Cerebellar nuclear complex (tissue), 1 donor: ENCODE measurements at regions not wholly inside any gene's neighbourhood (a gene's known extent, or its start where the extent isn't known, plus 50 kb on each side); places are given as distances from the start of the nearest gene placed in this dataset.

ENCODE experiments used
- DNase-seq, 2 experiments: peaks; one replicate each; lab custom pipeline; 2025; lab: John Stamatoyannopoulos, UW

DNA sequence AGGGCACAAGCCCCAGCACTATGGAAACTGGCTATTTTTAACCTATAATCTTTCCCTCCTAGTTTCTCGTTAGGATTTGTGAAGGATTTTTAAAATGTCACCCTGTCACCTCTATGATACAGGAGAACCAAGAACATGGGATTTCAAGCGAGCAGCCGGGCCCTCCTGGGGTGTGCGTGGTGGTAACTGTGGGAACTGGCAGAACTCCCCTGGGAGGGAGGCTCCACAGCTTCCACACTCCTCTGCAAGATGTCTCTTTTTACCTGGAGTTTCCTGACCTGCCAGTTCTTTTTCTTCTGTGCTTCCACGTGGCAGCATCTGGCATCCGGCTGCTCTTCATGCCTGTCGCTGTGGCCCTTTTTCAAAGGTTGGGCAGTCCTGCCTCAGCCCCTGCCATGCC, 386.3 kb upstream of the MYT1L start:
- no peak for DNase-seq

DNA sequence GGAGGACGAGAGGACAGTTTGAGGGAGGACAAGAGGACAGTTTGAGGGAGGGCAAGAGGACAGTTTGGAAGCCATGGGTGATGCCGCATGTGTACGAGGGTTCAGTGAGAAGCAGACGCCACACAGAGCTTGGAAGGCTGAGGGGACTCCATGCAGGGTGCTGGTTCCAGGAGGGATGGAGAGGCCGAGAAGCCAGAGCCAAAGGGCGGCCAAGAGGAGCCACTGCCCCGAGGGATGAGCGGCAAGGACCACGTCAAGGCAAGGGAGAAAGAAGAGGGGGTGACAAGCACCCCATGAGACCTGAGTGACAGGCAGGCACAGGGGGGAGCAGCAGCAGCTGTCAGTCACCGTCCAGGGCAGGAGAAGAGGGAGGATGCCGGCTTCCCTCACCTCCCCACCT, 385.7 kb upstream of the MYT1L start:
- DNase-seq, result no peak

GRCh38 chr2:2715036-2715818, 384.2 kb upstream of the MYT1L start:
- no peak for DNase-seq

- no peak for DNase-seq
Measured at GRCh38 chr2:2714408-2714807, 383.3 kb upstream of the MYT1L start.

DNA sequence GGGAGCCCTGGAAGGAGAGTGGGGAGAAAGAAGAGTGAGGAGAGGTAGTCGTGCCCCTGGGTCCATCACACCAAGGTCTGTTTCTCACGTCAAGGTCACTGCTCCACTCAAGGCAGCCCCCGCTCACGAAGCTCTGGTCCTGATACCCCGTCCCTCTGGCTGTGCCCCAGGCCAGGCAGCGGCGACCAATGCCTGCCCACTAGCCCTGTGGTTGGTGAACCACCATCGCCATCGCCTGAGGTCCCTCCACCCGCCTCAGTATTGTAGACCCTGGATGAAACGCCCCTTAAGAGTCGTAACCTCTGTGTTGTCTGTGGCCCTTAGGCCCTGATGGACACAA, 378.3 kb upstream of the MYT1L start:
- DNase-seq, result no peak

- DNase-seq, result no peak
Measured at GRCh38 chr2:2708575-2709430, 377.7 kb upstream of the MYT1L start.

GRCh38 chr2:2707206-2707991, 376.3 kb upstream of the MYT1L start:
- no peak for DNase-seq

GRCh38 chr2:2706306-2706705, 375.2 kb upstream of the MYT1L start:
- no peak for DNase-seq

DNA sequence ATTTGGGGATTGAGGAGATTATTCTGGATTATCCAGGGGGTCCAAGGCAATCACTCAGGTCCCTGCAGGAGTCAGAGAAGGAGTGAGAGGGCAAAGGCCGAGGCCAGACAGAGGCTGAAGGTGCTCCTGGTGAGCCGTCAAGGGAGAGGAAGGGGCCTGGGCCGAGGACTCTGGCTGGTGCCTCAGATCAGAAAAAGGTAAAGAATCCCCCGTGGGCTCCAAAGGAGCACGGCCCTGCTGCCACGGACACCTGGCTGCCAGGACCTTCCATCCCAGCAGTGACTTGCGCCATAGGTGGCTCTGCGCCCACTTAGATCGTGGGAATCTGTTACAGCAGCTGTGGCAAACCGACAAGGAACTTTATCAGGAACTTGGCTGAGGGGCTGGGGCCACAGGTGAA, 374.8 kb upstream of the MYT1L start:
- no peak for DNase-seq

DNA sequence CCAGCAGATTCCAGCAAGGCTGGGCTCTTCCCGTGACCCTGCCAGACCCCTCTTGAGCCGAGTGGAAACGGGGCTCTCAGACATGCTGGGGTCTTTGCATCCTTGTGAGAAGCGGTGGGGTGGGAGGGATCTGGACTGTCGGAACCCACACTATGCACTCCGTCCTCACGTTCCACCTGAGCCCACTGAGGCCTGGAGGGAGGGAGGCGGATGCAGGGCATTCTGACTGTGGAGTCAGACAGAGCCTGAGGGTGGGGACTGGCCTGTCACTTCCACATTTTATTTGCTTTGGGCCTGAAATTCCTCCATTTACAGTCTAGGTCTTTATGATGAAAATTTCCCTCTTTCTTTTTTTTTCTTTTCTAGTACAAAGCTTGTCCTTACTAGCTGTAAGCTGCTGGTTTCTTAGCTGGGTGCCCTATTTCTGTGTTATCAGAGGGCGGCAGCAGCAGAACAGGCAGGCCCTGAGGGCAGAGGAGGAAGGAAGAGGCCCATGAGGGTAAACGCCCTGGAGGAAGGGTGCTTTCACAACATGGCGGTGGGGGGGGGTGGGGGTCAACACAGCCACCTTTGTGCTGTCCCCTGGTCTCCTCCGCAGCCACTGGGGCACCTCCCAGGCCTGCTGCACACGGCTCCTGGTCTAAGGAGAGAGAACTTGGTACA, 373.5 kb upstream of the MYT1L start:
- DNase-seq, result no peak

DNA sequence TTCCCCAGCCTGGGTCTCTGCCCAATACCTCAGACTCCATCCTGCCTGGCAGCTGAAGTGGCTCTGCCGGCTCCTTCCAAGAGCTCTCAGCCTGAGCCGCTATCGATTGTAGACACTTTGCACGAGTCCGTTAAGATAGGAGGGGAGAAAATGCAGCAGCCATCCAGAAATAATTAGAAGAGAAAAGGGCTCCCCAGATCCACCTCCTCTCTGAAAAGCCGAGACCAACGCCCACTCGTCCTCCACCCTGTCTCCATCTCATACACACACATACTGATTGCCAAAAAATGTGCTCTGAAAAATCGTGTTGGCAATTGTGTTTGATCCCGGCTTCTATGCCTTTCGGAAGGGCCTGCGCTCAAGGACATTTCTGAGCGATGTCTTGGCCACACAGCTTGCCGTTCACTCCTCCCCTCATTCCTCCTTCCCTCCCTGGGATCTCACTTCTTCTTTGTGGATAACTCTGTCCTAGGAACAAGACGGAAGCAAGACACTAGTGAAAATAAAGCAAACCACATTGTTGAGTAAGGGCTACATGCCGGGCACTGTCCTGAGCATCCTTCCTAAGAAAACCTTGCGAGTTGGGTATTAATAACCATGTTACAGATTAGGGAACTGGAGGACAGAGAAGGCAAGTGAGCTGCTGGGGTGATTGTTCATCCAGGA, 372.8 kb upstream of the MYT1L start:
- no peak for DNase-seq

DNA sequence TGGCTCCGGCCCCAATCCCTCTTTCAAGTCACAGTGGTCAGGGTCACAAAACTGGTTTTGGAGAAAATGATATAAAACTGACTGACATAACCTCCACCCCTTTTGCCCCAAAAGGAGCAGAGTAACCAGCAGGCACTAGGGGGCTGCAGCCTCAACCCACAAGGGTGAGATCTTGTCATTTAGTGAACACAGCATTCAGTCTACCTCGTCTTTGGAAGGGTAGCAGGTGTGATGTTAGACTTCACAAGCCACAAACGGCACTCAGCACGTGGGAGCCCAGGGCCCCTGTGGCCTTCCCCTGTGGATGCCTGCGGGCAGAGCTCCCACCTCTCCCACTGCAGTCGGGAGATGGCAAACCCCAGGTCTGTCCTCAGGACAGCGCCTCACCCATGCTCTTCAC, 372.1 kb upstream of the MYT1L start:
- no peak for DNase-seq

GRCh38 chr2:2702385-2702784, 371.3 kb upstream of the MYT1L start:
- DNase-seq, result no peak

DNA sequence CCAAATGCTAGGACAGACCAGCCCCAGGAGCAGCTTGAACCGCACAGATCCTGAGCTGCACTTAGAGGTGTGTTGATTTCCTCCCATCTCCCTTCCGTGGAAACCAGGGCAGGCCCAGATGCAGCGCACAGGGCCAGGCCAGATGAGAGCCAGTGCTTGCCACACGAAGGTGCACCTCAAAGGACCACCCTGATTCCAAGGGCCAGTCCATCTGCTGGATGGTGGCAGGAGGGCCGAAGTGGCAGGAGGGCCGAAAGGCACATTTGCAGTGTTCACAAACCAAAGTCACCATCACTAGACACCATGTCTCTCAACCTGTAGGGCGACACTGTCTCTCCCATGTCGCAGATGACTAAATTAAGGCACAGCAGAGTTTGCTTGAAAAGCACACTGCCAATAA, 370.7 kb upstream of the MYT1L start:
- DNase-seq, result no peak

- DNase-seq, result no peak
Measured at GRCh38 chr2:2701176-2701781, 370.2 kb upstream of the MYT1L start.

GRCh38 chr2:2699121-2699505, 368.0 kb upstream of the MYT1L start:
- DNase-seq, result no peak

DNA sequence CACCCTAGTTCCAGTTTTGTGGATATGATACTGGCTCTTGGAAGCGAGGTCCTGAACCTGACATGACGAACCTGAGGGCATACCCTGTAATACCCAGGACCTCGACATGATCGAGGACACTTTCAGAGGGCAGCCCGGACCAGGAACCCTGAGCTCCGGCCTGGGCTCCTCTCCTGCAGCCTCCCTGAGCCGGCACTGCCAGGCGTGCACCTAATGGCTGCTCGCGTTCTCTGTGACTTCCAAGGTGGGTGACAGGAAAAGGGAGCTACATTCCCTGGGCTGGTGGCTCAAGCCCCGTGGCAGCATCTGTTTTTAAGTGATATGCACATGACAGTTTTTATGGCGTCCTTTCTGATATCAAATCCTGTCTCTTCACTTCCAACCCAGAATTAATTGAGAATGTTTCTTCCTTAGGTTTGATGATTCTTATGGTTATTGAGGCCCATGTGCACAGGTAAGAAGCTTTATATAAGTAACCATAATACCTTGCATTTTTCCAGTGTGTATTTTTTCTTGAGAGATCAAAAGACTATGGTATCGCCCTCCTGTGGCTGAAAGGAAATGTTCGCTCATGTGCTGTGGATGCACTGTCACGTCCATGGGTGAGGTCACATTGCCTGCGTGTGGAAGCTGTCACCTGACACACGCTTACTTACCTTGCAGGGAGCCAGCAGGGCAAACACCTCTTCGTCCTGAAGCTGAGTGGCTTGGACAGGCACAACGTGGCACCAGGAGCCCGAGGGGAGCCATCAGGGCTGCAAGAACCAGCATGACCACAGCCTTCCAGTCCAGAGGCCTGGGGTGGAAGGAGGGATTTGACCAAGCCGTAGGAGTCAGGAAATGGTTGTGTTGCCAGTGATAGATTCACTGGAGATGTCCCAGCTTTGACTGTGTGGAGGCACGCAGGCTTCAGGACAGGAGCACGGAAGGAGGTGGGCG, 367.4 kb upstream of the MYT1L start:
- DNase-seq, result no peak

DNA sequence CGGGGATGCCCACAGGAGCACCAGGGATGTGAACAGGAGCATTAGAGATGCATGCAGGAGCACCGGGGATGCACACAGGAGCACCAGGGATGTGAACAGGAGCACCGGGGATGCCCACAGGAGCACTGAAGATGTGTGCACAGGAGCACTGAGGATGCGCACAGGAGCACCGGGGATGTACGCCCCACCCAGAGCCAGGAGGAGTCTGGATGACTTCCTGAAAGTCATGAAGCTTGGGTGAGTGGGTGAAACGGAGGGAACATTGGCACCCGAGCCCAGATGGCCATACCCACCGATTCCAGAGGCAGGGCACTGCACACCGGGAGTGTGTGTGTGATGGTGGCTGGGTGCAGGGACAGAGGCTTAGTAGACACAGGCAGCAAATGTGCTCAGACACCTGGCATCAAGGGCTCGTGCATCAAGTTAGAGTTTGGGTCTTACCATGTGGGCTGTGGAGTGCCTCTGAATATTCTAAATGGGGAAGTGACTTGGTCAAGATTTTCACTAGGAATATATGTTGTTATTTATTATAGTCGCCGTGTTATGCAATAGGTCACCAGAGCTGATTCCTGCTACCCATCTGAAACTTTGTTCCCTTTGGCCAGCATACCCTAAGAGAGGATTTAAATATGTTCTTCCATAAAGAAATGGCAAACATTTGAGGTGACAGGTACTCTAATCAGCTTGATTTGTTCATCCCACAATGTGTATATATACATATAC, 365.8 kb upstream of the MYT1L start:
- DNase-seq, result no peak

DNA sequence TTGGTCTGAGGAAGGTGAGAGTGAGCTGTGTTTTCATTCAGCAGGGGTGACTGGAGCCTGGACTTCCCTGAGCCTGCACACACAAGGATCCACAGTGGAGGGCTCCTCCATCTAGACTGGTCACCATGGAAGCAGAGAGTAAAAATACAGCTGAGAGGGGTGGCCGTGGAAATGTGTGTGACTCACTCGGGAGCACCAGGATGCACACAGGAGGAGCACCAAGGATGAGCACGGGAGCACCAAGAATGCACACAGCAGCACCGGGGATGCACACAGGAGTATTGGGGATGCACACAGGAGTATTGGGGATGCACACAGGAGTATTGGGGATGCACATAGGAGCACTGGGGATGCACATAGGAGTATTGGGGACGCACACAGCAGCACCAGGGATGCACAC, 365.2 kb upstream of the MYT1L start:
- DNase-seq, result no peak
